ENCODE measurements at regions not wholly inside any gene's neighbourhood (a gene's known extent, or its start where the extent isn't known, plus 50 kb on each side); places are given as distances from the start of the nearest gene placed in this dataset.

DNA sequence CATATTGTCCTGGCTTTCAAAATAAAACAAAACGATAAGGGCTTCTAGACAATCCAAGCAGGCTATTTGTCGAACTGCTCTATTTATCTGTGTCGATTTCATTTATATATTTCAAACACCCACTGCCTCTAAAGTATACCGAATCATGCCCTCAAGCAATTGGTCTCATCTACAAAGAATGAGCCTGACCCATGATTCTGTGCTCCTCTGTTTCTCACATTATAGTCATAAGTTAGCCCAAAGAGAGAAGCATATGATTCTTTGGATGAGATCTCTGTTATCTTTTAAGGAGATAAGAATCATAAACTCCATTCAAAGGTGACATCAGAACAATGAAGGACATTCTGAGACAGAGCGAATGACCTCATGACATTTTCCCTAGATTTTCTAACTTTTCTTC is 191.1 kb downstream of the MAP2K6 start:
- no peak for FAIRE-seq

DNA sequence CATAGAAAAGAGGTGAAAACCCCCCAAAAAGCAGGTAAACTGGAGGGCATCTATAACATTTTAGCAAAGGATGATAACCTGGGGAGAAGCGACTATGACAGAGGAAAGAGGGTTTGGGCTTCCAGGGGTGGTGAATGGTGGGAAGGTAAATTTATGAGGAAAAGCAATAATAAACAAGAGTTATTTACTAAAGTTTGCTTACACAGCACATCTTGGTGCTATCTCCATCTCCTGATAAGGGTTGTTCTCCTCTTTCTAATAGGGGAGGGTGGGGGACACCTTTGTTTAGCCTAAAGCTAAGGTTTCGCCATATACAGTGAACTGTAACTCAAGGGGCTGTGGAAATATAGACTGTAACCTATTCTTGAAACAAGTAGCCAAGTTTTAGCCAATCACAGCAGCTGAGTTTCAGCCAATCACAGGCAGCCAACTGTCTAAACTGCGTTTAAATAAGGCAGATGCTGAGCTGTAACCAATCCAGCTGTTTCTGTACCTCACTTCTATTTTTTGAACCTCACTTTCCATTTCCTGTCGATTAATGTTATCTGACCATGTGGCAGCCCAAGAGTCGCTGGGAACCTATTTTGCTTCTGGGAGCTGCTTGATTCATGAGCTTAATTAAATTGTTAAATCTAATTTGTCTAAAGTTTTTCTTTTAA is 191.8 kb downstream of the MAP2K6 start:
- DNase-seq (ENCODE audit: extremely low spot score, insufficient read length, low read depth) (no peak), FAIRE-seq (no peak)

More for the DNA sequence above, 191.1 kb downstream of the MAP2K6 start:
- DNase-seq (ENCODE audit: extremely low spot score, insufficient read length, low read depth) = no peak

DNA sequence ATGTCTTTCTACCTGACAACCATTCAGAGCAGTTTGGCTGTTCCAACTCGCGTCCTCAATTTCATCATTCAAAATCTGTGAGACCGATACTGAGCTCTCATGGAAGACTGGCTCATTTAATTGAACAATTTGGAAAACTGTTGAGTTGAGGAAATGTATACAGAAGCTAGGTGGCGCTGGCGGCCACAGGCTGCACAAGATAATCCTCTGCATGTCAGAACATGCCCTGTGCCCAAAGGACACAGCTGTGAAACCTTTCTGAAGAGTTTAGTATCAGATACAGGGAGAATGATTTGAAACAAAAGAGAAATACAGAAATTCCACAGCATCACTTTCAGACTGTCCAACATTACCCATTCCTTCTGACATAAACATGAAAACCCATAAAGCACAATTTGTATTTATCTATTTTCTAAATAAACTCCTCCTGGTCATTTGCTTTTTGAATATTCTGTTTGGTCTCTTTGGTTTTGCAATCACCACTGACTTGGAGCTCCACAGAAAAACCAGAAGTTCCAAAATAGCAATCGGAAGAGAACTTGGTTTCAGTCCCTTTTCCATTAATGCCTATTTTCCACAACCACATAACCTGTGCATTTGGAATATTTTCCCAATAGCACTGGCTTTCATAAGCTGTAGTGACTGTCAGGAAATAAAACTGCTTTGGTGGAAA is 192.8 kb downstream of the MAP2K6 start:
- DNase-seq (ENCODE audit: extremely low spot score, insufficient read length, low read depth) (peak; percentile 9), FAIRE-seq (peak; percentile 82)

DNA sequence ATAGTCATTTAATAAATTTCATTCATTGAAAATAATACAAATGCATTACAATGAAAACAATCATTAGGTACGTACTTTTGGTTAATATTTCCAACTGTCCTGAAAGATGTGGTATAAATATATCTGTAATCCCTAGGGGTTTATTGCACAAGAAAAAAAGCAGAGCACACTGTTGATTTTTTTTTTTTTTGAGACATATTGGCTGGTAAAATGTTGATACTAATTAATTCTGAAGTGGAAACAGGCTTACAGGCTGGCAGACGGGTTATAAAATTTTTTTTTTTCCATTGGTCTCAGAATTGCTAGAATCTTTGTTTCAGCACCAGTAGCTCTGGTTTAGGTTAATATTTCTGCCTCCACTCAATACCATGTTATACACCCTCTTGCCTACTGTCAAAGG is 193.6 kb downstream of the MAP2K6 start:
- FAIRE-seq = no peak
- DNase-seq (ENCODE audit: extremely low spot score, insufficient read length, low read depth) = no peak

DNA sequence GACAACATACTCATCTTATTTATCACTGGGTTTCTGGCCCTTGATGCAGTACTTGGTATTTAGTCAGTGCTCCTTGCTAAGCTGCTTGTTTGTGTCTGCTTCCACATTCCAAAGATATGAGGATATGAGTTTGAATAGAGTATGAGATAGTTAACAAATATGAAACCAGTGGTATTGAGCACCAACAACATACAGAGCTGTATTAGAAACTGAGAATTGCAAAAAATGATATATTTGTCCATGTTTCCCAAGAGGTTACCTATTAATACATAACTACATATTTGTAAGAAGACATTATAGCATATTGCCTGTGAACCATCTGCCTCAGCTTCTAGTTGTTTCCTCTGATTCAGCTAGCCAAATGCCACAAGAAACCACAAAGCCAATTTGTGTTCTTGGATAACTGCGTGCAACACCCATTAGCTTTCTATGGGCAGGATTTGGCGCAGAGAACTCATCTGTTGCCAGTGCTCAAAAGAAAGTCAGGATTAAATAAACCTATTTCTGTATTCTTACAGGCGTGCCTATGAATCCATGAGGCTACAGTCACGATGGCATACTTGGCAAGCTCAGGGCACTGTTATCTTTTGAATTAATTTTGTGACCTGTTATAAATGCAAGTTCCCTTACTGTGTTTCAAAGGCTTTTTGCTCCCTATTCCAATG is 194.4 kb downstream of the MAP2K6 start:
- FAIRE-seq (peak; percentile 5), DNase-seq (ENCODE audit: extremely low spot score, insufficient read length, low read depth) (no peak)

DNA sequence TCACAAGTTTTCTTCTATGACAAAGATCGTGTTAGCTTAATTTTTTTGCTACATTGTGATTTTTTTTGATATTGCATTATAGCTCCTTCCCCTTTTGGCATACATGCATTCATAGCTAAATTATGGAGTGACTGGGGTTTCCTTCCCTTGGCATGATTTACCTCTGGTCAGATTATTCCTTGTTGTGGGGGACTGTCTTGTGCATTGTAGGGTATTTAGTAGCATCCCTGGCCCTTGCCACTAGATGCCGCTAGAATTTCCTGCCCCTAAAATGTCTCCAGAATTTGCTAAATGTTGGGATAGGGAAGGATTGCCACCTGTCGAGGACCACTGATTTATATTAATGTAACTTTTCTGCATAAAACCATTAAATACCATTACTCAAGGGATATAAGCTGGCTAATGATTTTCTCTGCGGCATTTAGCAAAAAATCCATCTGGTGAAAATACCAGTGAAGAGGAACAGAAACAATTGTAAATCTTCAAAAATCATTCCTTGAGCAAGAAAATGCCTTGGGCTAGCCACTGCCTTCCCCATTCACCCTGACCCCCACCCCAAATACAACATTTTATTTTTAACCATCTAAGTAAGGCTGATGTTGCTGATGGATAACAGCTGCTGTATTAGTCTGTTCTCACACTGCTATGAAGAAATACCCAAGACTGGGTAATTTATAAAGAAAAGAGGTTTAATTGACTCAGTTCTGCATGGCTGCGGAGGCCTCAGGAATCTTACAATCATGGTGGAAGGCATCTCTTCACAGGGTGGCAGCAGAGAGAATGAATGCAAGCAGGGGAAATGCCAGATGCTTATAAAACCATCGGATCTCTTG is 195.2 kb downstream of the MAP2K6 start:
- FAIRE-seq = no peak
- no peak for DNase-seq (ENCODE audit: extremely low spot score, insufficient read length, low read depth)

DNA sequence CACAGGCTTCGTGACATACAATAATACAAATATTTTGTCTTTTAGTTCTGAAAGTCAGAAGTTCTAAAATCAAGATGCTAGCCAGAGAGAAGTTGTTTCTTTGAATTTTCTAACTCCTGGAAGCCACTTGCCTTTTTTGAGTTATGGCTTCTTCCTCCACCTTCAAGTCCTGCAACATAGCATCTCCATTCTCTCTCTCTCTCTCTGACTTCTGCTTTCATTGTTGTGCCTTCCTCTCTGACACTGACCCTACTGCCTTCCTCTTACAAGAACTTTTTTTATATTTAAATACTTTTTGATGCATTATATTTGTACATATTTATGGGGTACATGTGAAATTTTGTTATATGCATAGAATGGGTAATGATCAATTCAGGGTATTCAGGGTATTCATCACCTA is 205.9 kb downstream of the MAP2K6 start:
- FAIRE-seq (no peak), DNase-seq (ENCODE audit: extremely low spot score, insufficient read length, low read depth) (no peak)

DNA sequence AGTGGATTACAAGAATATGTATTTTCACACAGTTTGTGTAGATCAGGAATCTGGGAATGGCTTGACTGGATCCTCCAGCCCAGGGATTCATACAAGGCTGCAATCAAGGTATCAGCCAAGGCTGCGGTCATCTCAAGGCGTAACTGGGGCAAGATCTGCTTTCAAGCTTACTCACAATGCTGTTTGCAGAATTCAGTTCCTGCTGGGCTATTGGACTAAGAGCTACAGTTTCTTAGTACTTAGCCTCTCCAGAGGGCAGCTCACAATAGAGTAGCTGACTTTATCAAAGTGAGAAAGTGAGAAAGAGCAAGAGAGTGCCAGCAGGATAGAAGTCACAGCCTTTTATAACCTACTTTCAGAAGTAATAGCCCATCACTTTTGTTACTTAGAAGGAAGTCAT is 211.0 kb downstream of the MAP2K6 start:
- no peak for DNase-seq (ENCODE audit: extremely low spot score, insufficient read length, low read depth)
- no peak for FAIRE-seq

DNA sequence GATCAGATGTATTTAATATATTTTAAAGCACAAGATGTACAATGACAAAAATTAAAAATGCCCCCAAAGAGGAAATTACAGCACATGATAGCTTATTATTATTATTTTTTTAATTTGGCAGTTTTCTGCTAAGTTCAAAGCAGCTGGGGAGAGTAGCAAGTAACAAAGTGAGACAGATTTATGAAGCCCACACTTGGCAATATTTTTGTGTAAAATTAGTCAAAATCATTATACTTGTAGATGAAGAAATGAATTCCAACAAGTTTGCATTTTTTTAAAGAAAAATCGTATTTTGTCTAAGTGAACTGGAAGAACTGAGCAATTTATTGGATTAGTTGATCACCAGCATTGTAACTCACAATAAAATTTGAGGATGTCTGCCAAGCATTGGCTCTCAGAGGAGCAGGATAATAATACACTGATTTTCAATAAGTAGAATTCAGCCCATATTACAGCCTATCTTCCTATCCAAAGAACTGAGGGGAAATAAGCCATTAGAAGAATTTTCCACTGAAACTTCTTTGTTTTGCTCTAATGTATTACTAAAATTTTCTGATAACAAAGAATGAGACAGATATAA is 215.6 kb downstream of the MAP2K6 start:
- FAIRE-seq = no peak
- DNase-seq (ENCODE audit: extremely low spot score, insufficient read length, low read depth) = no peak

DNA sequence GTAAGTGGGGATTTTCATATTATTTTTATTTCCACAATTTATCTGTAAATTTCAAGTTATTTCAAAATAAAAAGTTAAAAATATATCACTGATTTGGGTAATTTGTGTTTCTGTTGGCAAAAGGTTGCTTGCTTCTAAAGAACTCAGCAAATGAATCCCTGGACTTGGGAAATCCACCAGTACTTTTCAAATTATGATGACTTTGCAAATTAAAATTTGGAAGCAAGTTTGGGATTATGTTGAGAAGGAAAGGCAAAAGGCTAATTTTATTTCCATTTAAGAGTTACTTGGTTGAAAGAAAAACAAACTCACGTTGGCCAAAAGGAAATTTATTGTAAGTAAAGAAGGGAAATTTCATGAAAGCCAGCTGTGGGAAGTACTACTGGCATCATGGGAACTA is 220.3 kb downstream of the MAP2K6 start:
- FAIRE-seq (no peak), DNase-seq (ENCODE audit: extremely low spot score, insufficient read length, low read depth) (no peak)

DNA sequence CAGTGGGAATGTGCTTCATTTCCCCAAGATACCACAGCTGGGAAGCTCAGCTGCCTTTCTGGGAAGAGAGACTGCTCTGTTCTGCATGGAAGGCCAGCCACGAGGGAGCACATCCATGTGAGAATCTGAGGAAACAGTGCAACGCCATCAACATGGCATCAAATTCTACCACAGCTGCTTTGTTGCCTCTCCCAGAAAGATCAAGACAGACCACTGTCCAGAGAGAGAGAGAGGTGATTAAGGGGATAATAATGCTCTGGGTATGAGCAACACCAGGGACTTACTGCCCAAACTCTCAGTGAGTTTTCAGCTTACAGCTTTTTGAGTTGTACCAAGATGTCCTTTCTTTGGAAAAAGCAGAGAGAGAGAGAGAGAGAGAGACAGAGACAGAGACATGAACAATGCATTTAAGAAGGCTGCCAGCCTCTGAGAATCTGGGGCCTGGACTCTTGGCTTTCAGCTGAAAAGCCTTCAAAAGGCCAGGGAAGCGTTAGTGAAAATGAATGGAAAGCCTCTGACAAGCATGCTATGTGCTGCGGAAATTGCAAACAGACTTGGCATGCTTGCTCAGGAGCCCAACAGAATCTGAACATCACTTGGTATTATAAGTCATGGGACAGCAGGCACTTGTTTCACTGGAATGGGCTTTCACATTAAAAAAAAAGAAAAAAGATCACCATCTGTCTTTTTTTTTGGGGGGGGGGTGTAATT is 223.1 kb downstream of the MAP2K6 start:
- no peak for FAIRE-seq

DNA sequence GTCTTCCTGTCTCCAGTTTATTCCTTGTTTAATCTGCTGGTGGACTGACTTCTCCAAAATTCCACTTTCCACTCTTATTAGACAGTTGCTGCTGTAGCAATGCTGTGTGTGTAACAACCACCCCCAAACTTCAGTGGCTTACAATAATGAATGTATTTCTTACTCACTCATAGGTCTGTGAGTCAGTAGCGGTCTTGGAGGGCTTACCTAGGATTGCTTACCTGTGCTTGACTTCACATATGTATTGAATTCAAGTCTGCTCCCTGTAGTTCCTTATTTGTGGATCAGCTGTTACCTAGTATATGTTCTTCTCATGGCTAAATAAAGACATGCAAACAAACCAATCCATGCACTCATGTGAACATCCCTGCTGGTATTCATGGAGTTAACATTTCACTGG is 224.6 kb downstream of the MAP2K6 start:
- DNase-seq (ENCODE audit: extremely low spot score, insufficient read length, low read depth) (no peak), FAIRE-seq (no peak)

More for the DNA sequence above, 223.1 kb downstream of the MAP2K6 start:
- no peak for DNase-seq (ENCODE audit: extremely low spot score, insufficient read length, low read depth)

DNA sequence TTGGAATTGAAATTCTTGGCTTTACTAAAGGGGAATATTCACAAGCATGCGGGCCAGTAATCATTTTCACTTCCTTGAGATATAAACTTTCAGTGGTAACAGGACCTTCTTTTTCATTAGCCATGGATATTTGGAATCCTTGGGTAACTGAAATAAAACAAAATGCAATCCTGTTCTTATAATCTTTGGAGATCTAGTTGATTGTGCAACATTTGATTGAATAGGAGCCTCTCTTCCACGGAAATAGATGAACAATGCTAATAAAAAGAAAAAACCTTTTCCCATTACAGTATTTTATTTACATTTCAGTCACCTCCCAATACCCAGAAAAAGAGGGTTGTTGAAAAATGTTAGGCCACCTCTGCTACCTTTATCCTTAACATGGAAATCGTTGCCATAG is 225.6 kb downstream of the MAP2K6 start:
- DNase-seq (ENCODE audit: extremely low spot score, insufficient read length, low read depth) = no peak
- FAIRE-seq = no peak

DNA sequence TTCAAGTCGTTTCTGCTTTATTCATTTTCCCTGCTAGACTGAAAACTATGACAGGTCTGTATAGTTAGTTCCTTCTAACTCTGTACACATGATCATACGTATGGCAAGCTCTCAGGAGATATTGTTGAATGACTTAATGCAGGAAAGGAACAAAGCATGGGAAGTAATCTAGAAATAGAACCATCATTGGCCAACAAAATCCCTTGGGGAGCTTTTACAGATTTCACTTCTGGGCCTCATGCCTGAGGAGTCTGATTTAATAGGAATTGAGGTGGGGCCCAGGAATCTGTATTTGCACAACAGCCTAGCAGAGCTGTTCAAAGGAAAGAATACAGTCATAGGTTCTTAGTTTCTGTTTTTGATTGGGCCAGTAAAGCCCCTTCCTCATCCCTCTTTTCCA is 229.2 kb downstream of the MAP2K6 start:
- DNase-seq (ENCODE audit: extremely low spot score, insufficient read length, low read depth) = no peak
- FAIRE-seq = no peak

DNA sequence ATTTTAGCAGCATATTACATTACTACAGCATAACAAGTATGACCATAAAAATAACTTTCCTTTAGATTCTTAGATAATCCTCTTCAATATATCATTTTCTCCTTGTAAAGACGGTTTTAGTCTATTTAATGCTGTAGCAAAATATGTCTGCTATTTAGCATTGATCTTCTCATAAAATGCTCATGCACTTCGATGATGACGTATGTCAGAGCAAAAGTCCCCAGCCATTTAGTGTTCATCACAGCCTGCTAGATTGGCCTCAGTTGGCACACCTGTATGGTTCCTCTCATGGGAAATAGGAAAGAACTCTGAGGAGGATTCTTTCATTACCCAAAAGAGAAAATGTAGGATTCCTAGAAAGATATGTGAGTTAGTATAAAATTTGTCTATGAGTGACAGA is 232.2 kb downstream of the MAP2K6 start:
- FAIRE-seq = no peak

DNA sequence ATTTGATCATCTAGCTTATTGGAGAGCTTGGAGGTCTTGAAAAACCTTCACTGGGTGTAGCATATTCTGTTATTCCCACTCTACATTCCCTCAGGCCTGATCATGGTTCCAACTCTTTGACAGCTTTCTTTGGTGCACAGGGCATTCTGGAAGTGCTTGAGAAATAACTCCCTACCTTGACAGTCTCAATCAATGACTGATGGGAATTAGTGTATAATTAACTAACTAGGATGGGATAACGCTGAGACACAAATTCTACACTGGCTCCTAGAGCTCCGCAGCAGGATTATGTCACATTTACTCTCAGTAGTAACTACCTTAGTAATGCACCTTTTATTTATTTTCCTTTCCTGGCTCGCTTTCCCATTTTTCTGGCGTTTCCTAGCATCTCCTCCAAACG is 236.4 kb downstream of the MAP2K6 start:
- DNase-seq (ENCODE audit: extremely low spot score, insufficient read length, low read depth) = no peak
- no peak for FAIRE-seq

More for the DNA sequence above, 232.2 kb downstream of the MAP2K6 start:
- no peak for DNase-seq (ENCODE audit: extremely low spot score, insufficient read length, low read depth)

DNA sequence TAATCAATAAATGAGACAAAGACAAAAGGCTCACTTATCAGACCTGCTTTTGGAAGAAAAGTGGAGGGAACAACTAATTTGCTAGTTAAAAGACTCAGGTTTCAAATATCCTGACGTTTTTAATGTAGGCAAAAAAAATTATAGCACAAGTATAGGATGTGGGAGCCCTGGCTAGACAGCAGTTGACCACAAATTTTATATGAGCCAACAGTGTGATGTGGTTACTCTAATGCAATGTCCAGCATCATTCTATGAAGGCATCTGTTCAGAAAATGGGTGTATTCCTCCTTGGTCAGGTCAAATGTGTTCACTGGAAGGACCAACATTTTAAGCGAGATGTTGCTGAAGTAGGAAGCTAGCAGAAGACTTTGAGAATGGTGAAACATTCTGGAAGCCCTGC is 237.4 kb downstream of the MAP2K6 start:
- no peak for DNase-seq (ENCODE audit: extremely low spot score, insufficient read length, low read depth)
- no peak for FAIRE-seq

DNA sequence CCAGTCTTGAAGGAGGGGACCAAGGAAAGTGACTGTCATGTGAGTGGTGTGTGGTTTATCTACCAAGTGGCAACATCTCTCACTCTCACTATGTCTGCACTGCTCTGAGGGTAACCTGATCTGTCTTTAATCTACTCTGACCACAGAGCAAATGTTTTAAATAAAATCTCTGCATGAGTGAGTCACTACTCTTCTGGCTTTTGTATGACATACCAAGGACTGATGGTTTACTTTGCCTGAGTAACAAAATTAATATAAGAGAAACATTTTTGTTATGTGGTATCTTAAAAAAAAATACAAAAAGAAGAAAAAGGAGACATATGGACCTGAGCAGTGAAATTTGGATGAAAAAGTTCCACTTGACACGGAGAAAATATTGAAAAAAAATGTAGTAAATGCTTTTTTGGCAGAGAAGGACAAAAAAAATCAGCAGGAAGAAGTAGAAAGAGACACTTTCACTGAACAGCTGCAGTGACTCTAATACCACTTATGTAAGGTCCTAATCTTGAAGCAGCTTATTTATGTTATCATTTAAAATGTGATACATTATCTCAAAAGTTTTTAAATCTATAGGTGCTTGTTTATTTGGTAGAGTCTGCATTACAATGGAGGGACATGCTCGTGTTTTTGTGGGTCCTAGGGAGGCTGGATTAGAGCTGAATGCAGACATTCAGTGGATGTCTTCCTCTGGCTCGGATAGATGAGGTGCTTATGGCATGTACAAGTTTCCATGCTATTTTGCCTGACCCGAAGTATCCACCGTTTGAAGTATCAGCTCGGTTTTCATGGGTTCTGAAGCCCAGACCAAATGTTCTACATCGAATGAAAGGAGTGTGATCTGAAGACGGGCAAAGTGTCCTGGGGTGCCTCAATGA is 240.7 kb downstream of the MAP2K6 start:
- DNase-seq (ENCODE audit: extremely low spot score, insufficient read length, low read depth) = no peak

DNA sequence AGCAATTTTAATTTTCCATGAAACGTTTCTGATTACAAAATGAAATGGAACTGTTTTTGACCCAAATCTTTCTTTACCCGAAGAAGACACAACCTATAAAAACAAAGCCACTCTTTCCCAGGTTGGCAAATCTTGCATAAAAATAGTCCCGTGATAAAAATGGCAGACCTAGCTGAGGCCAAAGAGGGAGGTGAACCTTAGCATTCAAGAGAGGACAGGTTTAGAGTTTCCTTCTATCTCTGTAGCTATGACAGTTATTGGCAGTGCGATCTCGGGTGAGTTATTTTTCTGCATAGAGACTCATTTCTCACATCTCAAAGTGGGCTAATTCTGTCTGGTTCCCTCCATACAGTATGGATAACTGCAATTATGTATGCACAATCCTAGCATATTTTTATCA is 241.4 kb downstream of the MAP2K6 start:
- no peak for FAIRE-seq
- no peak for DNase-seq (ENCODE audit: extremely low spot score, insufficient read length, low read depth)

More for the DNA sequence above, 240.7 kb downstream of the MAP2K6 start:
- FAIRE-seq = no peak

All from GM18507 (cell line).